Liver (tissue), 3 donors: ENCODE measurements at regions not wholly inside any gene's neighbourhood (a gene's known extent, or its start where the extent isn't known, plus 50 kb on each side); places are given as distances from the start of the nearest gene placed in this dataset.

ENCODE experiments used
- CTCF ChIP-seq: fragments of 150-350 bp; IDR thresholded peaks from 2 replicates; pipeline ENCODE4 v1.5.1; 2017; ENCODE audit warnings: improper control_type of control experiment, low read depth, low read length; ENCODE audit not compliant: missing input control
- HNF4A ChIP-seq, 2 donors: conservative IDR thresholded peaks; 2 replicates each; pipeline ENCODE4 v1.6.1; 2016; ENCODE audit warnings: antibody characterized with exemption in 2 of 2, mild to moderate bottlenecking in 2 of 2
- JUND ChIP-seq, 2 donors: IDR thresholded peaks; 2 replicates each; pipeline ENCODE4 v1.6.1; 2016; ENCODE audit warnings: antibody characterized with exemption in 2 of 2
- YY1 ChIP-seq: IDR thresholded peaks from 2 replicates; pipeline ENCODE4 v1.6.1; 2016; ENCODE audit warnings: antibody characterized with exemption, mild to moderate bottlenecking
- TF ChIP-seq, protein P1 (sequence below): IDR thresholded peaks from 2 replicates; pipeline ENCODE4 v1.6.1; 2016; ENCODE audit warnings: antibody characterized with exemption
- donor health status: healthy.
- donor health status: healthy.

- TF ChIP-seq HNF4A (conservative IDR thresholded peaks at IDR 0.05) (no peak), CTCF (no peak), JUND (IDR thresholded peaks at IDR 0.05) (no peak), YY1 (no peak)
- TF ChIP-seq, protein P1, sequence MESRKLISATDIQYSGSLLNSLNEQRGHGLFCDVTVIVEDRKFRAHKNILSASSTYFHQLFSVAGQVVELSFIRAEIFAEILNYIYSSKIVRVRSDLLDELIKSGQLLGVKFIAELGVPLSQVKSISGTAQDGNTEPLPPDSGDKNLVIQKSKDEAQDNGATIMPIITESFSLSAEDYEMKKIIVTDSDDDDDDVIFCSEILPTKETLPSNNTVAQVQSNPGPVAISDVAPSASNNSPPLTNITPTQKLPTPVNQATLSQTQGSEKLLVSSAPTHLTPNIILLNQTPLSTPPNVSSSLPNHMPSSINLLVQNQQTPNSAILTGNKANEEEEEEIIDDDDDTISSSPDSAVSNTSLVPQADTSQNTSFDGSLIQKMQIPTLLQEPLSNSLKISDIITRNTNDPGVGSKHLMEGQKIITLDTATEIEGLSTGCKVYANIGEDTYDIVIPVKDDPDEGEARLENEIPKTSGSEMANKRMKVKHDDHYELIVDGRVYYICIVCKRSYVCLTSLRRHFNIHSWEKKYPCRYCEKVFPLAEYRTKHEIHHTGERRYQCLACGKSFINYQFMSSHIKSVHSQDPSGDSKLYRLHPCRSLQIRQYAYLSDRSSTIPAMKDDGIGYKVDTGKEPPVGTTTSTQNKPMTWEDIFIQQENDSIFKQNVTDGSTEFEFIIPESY, result no peak
Measured at GRCh38 chr11:64504999-64505398, 50.7 kb upstream of the SLC22A11 start.
